ENCODE measurements at regions not wholly inside any gene's neighbourhood (a gene's known extent, or its start where the extent isn't known, plus 50 kb on each side); places are given as distances from the start of the nearest gene placed in this dataset.

DNA sequence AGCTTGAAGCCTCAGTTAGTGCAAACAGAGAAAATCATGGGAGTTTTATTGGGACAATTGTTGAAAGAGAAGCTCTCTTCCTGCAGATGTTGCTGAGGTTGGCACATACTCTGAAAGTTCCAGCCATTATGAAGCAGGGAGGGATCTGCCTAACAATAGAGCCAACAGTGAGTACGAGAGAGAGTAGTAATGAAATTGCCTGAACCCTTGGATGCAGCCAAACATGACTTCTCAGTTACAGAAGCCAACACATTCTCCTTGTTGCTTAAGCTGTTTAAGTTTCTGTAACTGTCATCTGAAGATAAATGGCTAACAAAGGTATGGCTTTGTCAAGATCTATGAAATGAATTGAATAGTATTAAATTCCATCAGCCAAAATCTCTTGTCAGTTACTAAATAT is 211.0 kb upstream of the TTC14 start:
- Mint-ChIP-seq H3K27ac (no peak overlapping the region), H3K4me1 (no peaks in the 10 kb centered on the region), H3K9me3 (no peaks in the 10 kb centered on the region), H3K27me3 (ENCODE audit: insufficient read depth, low read depth, poor library complexity) (no peaks in the 10 kb centered on the region), H3K4me3 (no peak overlapping the region), H3K36me3 (ENCODE audit: low read depth) (no peaks in the 10 kb centered on the region)
- Histone ChIP-seq H3K4me2 (no peak overlapping the region), H4K20me1 (replicated peaks; ENCODE audit: insufficient read depth) (no peaks in the 10 kb centered on the region), H3K27ac (ENCODE audit: low read depth) (no peak overlapping the region), H3K79me2 (replicated peaks; ENCODE audit: insufficient read depth) (no peaks in the 10 kb centered on the region), H3K9me2 (ENCODE audit: insufficient read depth) (no peaks in the 10 kb centered on the region), H3K4me1 (ENCODE audit: insufficient read depth) (no peaks in the 10 kb centered on the region), H3K27me3 (ENCODE audit: insufficient read depth) (no peaks in the 10 kb centered on the region), H3K36me3 (ENCODE audit: insufficient read depth) (no peaks in the 10 kb centered on the region), H3K4me3 (no peak overlapping the region), H2AFZ (peak overlapping the region; percentile 72; the same call in 1 of the 2 replicates), H3F3A (replicated peaks; ENCODE audit: low read depth) (no peaks in the 10 kb centered on the region)
- no peak for TF ChIP-seq STAT1 (IDR thresholded peaks at IDR 0.05; ENCODE audit: unreplicated experiment)
- no peak for TF ChIP-seq ZNF114 (CRISPR knock-in tag; IDR thresholded peaks at IDR 0.05)
- no peak for TF ChIP-seq EZH2 (IDR thresholded peaks at IDR 0.05; ENCODE audit: low read depth, unreplicated experiment)
- TF ChIP-seq CREB1 (CRISPR knock-in tag; IDR thresholded peaks at IDR 0.05; ENCODE audit: low read depth) = no peak
- no peak for TF ChIP-seq NANOG (IDR thresholded peaks at IDR 0.05; ENCODE audit: borderline replicate concordance)
- TF ChIP-seq ZNF331 (CRISPR knock-in tag; IDR thresholded peaks at IDR 0.05; ENCODE audit: low read depth) = no peak
- TF ChIP-seq EZH2phosphoT487 (IDR thresholded peaks at IDR 0.05; ENCODE audit: unreplicated experiment) = no peak
- TF ChIP-seq, protein P1, sequence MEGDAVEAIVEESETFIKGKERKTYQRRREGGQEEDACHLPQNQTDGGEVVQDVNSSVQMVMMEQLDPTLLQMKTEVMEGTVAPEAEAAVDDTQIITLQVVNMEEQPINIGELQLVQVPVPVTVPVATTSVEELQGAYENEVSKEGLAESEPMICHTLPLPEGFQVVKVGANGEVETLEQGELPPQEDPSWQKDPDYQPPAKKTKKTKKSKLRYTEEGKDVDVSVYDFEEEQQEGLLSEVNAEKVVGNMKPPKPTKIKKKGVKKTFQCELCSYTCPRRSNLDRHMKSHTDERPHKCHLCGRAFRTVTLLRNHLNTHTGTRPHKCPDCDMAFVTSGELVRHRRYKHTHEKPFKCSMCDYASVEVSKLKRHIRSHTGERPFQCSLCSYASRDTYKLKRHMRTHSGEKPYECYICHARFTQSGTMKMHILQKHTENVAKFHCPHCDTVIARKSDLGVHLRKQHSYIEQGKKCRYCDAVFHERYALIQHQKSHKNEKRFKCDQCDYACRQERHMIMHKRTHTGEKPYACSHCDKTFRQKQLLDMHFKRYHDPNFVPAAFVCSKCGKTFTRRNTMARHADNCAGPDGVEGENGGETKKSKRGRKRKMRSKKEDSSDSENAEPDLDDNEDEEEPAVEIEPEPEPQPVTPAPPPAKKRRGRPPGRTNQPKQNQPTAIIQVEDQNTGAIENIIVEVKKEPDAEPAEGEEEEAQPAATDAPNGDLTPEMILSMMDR (conservative IDR thresholded peaks at IDR 0.05; ENCODE audit: low read depth in 2 of 2) = no peak
- TF ChIP-seq JUNB (IDR thresholded peaks at IDR 0.05; ENCODE audit: unreplicated experiment) = no peak
- TF ChIP-seq, protein P2, sequence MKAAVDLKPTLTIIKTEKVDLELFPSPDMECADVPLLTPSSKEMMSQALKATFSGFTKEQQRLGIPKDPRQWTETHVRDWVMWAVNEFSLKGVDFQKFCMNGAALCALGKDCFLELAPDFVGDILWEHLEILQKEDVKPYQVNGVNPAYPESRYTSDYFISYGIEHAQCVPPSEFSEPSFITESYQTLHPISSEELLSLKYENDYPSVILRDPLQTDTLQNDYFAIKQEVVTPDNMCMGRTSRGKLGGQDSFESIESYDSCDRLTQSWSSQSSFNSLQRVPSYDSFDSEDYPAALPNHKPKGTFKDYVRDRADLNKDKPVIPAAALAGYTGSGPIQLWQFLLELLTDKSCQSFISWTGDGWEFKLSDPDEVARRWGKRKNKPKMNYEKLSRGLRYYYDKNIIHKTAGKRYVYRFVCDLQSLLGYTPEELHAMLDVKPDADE (IDR thresholded peaks at IDR 0.05) = no peak
- no peak for ATAC-seq
- no peak for DNase-seq (ENCODE audit: low spot score)

DNA sequence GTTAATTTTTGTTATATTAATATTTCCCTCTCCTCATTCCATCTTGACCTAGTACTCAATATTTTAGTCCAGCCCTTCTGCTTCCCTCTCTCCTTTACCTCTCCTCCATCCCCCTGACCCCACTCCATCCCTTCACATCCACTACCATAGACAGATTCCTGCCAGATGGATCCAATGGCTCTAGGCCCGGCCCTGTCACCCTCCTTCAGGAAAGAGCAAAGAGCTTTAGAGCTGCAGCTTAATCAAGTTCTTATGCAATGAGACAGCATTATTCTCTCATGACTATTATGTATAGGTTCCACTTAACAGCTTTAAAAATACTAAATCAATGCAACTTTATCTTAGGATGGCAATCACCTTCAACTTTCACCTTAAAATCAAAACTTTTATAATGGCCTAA is 200.7 kb upstream of the TTC14 start:
- no peaks in the 10 kb centered on the region for H3K27me3 ChIP-seq (ENCODE audit: insufficient read depth)
- no peak for DNase-seq (ENCODE audit: low spot score)
- H3K27ac ChIP-seq (ENCODE audit: low read depth) = no peak overlapping the region
- ATAC-seq = no peak
- no peak overlapping the region for H2AFZ ChIP-seq
- 0 out of 2 replicates have a peak, but pooled peaks cover 3% of the 10 kb centered on the region for H3K9me2 ChIP-seq (ENCODE audit: insufficient read depth)
- H3K36me3 ChIP-seq (ENCODE audit: insufficient read depth) = no peaks in the 10 kb centered on the region
- TF ChIP-seq, protein P1 (conservative IDR thresholded peaks at IDR 0.05; ENCODE audit: low read depth in 2 of 2) = no peak
- TF ChIP-seq, protein P3, sequence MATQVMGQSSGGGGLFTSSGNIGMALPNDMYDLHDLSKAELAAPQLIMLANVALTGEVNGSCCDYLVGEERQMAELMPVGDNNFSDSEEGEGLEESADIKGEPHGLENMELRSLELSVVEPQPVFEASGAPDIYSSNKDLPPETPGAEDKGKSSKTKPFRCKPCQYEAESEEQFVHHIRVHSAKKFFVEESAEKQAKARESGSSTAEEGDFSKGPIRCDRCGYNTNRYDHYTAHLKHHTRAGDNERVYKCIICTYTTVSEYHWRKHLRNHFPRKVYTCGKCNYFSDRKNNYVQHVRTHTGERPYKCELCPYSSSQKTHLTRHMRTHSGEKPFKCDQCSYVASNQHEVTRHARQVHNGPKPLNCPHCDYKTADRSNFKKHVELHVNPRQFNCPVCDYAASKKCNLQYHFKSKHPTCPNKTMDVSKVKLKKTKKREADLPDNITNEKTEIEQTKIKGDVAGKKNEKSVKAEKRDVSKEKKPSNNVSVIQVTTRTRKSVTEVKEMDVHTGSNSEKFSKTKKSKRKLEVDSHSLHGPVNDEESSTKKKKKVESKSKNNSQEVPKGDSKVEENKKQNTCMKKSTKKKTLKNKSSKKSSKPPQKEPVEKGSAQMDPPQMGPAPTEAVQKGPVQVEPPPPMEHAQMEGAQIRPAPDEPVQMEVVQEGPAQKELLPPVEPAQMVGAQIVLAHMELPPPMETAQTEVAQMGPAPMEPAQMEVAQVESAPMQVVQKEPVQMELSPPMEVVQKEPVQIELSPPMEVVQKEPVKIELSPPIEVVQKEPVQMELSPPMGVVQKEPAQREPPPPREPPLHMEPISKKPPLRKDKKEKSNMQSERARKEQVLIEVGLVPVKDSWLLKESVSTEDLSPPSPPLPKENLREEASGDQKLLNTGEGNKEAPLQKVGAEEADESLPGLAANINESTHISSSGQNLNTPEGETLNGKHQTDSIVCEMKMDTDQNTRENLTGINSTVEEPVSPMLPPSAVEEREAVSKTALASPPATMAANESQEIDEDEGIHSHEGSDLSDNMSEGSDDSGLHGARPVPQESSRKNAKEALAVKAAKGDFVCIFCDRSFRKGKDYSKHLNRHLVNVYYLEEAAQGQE (IDR thresholded peaks at IDR 0.05; ENCODE audit: unreplicated experiment) = no peak
- TF ChIP-seq NANOG (IDR thresholded peaks at IDR 0.05; ENCODE audit: borderline replicate concordance) = no peak
- H3K4me2 ChIP-seq = no peak overlapping the region
- Mint-ChIP-seq H3K36me3 (ENCODE audit: low read depth) (no peaks in the 10 kb centered on the region), H3K4me1 (no peaks in the 10 kb centered on the region), H3K27me3 (ENCODE audit: insufficient read depth, low read depth, poor library complexity) (no peaks in the 10 kb centered on the region), H3K4me3 (no peak overlapping the region), H3K9me3 (no peaks in the 10 kb centered on the region), H3K27ac (no peak overlapping the region)
- no peaks in the 10 kb centered on the region for H3K79me2 ChIP-seq (replicated peaks; ENCODE audit: insufficient read depth)
- H3K4me3 ChIP-seq = no peak overlapping the region
- no peaks in the 10 kb centered on the region for H3F3A ChIP-seq (replicated peaks; ENCODE audit: low read depth)
- no peaks in the 10 kb centered on the region for H4K20me1 ChIP-seq (replicated peaks; ENCODE audit: insufficient read depth)
- no peaks in the 10 kb centered on the region for H3K4me1 ChIP-seq (ENCODE audit: insufficient read depth)

All from GM23338 (cell line).